HEK293 (cell line): ENCODE measurements at regions not wholly inside any gene's neighbourhood (a gene's known extent, or its start where the extent isn't known, plus 50 kb on each side); places are given as distances from the start of the nearest gene placed in this dataset.

ENCODE experiments used
- CTCF ChIA-PET: fragments of 350-600 bp; formaldehyde crosslinking; extraction: SDS; loops from one replicate; lab custom pipeline; 2021; ENCODE audit warnings: antibody characterized with exemption; lab: Yijun Ruan, JAX
- POLR2A ChIA-PET: fragments of 300-600 bp; formaldehyde crosslinking; extraction: SDS; loops from one replicate; lab custom pipeline; 2020; ENCODE audit warnings: antibody characterized with exemption, inconsistent platforms; lab: Yijun Ruan, JAX
- H3K27ac ChIP-seq: fragments of 200-500 bp; sonication (Bioruptor generic); 2 replicates; pipeline ENCODE4 v1.5.1; 2014; ENCODE audit warnings: low read depth, low read length, control low read depth, inconsistent platforms; ENCODE audit errors: extremely low read depth
- H3K36me3 ChIP-seq, 2 experiments: fragments of 200-500 bp in 1 of 2; sonication (Bioruptor generic) in 1 of 2; 1 replicate in 1 of 2; 2 replicates in 1 of 2; pipeline ENCODE4 v1.5.1; 2014 to 2017; ENCODE audit warnings: inconsistent platforms in 2 of 2, low read length in 2 of 2; ENCODE audit not compliant: control insufficient read depth in 2 of 2, insufficient read depth in 1 of 2
- H3K4me1 ChIP-seq: fragments of 200-500 bp; sonication (Bioruptor generic); 2 replicates; pipeline ENCODE4 v1.5.1; 2014; ENCODE audit warnings: mild to moderate bottlenecking, low read length, inconsistent platforms; ENCODE audit not compliant: control insufficient read depth, insufficient read depth
- H3K4me3 ChIP-seq: 2 replicates; pipeline ENCODE4 v1.5.1; 2011; ENCODE audit warnings: low read depth, mild to moderate bottlenecking, control low read depth, low read length, moderate library complexity
- H3K9me3 ChIP-seq: fragments of 200-500 bp; sonication (Bioruptor generic); 2 replicates; pipeline ENCODE4 v1.5.1; 2014; ENCODE audit warnings: low read depth, low read length, inconsistent platforms; ENCODE audit not compliant: control insufficient read depth, insufficient read depth
- ATF2 ChIP-seq: fragments of 450-650 bp; formaldehyde crosslinking; IDR thresholded peaks from 2 replicates; pipeline ENCODE4 v1.5.1; 2016; ENCODE audit warnings: missing biosample characterization, missing genetic modification characterization, low read depth
- GFI1B ChIP-seq: fragments of 450-650 bp; formaldehyde crosslinking; IDR thresholded peaks from 2 replicates; pipeline ENCODE4 v1.5.1; 2016; ENCODE audit warnings: missing biosample characterization, missing genetic modification characterization
- GLIS2 ChIP-seq: fragments of 450-650 bp; formaldehyde crosslinking; IDR thresholded peaks from 2 replicates; pipeline ENCODE4 v1.5.1; 2016; ENCODE audit warnings: missing biosample characterization, missing genetic modification characterization
- OSR2 ChIP-seq: fragments of 450-650 bp; formaldehyde crosslinking; IDR thresholded peaks from 2 replicates; pipeline ENCODE4 v1.5.1; 2016; ENCODE audit warnings: missing biosample characterization, missing genetic modification characterization
- OVOL3 ChIP-seq: fragments of 450-650 bp; formaldehyde crosslinking; IDR thresholded peaks from 2 replicates; pipeline ENCODE4 v1.5.1; 2016; ENCODE audit warnings: missing biosample characterization, missing genetic modification characterization
- SCRT2 ChIP-seq: fragments of 450-650 bp; formaldehyde crosslinking; IDR thresholded peaks from 2 replicates; pipeline ENCODE4 v1.5.1; 2016; ENCODE audit warnings: missing biosample characterization, missing genetic modification characterization
- TRIM28 ChIP-seq: IDR thresholded peaks from 2 replicates; pipeline ENCODE4 v1.6.1; 2011; ENCODE audit warnings: low read length, control low read depth, borderline replicate concordance
- ZBTB1 ChIP-seq: fragments of 450-650 bp; formaldehyde crosslinking; IDR thresholded peaks from 2 replicates; pipeline ENCODE4 v1.5.1; 2016; ENCODE audit warnings: missing biosample characterization, missing genetic modification characterization
- ZBTB20 ChIP-seq: fragments of 450-650 bp; formaldehyde crosslinking; IDR thresholded peaks from 2 replicates; pipeline ENCODE4 v1.5.1; 2016; ENCODE audit warnings: missing biosample characterization, missing genetic modification characterization
- ZBTB7A ChIP-seq: fragments of 450-650 bp; formaldehyde crosslinking; IDR thresholded peaks from 2 replicates; pipeline ENCODE4 v1.5.1; 2016; ENCODE audit warnings: low read depth, missing biosample characterization, missing genetic modification characterization
- ZNF155 ChIP-seq: fragments of 450-650 bp; formaldehyde crosslinking; IDR thresholded peaks from 2 replicates; pipeline ENCODE4 v1.5.1; 2016; ENCODE audit warnings: missing biosample characterization, missing genetic modification characterization
- ZNF211 ChIP-seq: fragments of 450-650 bp; formaldehyde crosslinking; IDR thresholded peaks from 2 replicates; pipeline ENCODE4 v1.5.1; 2016; ENCODE audit warnings: low read depth, missing biosample characterization, missing genetic modification characterization
- ZNF302 ChIP-seq: fragments of 450-650 bp; formaldehyde crosslinking; IDR thresholded peaks from 2 replicates; pipeline ENCODE4 v1.5.1; 2016; ENCODE audit warnings: missing biosample characterization, missing genetic modification characterization, low read depth
- ZNF366 ChIP-seq: fragments of 450-650 bp; formaldehyde crosslinking; conservative IDR thresholded peaks from 2 replicates; pipeline ENCODE4 v1.5.1; 2016; ENCODE audit warnings: missing biosample characterization, missing genetic modification characterization
- ZNF37A ChIP-seq: fragments of 450-650 bp; IDR thresholded peaks from 2 replicates; pipeline ENCODE4 v1.5.1; 2018; ENCODE audit warnings: missing biosample characterization, missing genetic modification characterization
- ZNF426 ChIP-seq: fragments of 450-650 bp; formaldehyde crosslinking; IDR thresholded peaks from 2 replicates; pipeline ENCODE4 v1.5.1; 2017; ENCODE audit warnings: missing biosample characterization, missing genetic modification characterization, mild to moderate bottlenecking, inconsistent platforms, moderate library complexity
- ZNF548 ChIP-seq: fragments of 450-650 bp; formaldehyde crosslinking; IDR thresholded peaks from 2 replicates; pipeline ENCODE4 v1.5.1; 2016; ENCODE audit warnings: missing biosample characterization, missing genetic modification characterization
- ZNF561 ChIP-seq: fragments of 450-650 bp; IDR thresholded peaks from 2 replicates; pipeline ENCODE4 v1.5.1; 2018; ENCODE audit warnings: missing biosample characterization, missing genetic modification characterization, borderline replicate concordance
- ZNF629 ChIP-seq: fragments of 450-650 bp; formaldehyde crosslinking; IDR thresholded peaks from 2 replicates; pipeline ENCODE4 v1.5.1; 2017; ENCODE audit warnings: missing biosample characterization, missing genetic modification characterization
- ZNF692 ChIP-seq: fragments of 450-650 bp; formaldehyde crosslinking; IDR thresholded peaks from 2 replicates; pipeline ENCODE4 v1.5.1; 2016; ENCODE audit warnings: missing biosample characterization, missing genetic modification characterization
- ZNF791 ChIP-seq: fragments of 450-650 bp; formaldehyde crosslinking; IDR thresholded peaks from 2 replicates; pipeline ENCODE4 v1.5.1; 2016; ENCODE audit warnings: missing biosample characterization, missing genetic modification characterization
- TF ChIP-seq, protein P1 (sequence below): fragments of 450-650 bp; formaldehyde crosslinking; IDR thresholded peaks from 2 replicates; pipeline ENCODE4 v1.5.1; 2016; ENCODE audit warnings: missing biosample characterization, missing genetic modification characterization

DNA sequence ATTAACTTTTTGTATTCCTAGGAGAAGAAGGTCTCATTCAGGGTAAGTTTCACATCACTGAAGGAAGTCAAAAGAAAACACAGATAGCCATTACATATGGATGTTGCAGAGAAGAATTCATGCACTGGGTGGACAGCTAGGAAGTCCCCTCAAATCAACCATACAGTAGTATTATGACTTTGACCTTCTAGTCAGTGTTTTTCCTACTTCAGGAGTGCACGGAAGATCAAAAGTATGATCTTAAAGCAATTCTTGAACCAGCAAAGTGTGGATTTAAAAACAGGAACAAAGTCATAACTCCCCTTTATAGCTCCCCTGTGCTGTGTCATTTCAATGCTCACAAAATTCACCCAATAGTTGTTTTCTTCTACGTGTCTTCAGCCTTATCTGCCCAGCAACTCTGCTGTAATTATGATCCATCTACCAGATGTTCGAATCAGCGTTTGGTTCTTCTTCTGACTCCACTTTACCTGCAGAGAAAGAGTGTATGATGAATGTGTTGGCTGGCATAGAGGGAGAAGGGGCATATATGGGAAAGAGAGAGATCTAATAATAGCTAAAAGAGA lies 118.1 kb upstream of the MEIS2 start:
- Histone ChIP-seq H3K4me3 (no peak overlapping the region), H3K4me1 (0 out of 2 replicates have a peak, but pooled peaks cover 2% of the 10 kb centered on the region), H3K27ac (no peak overlapping the region), H3K9me3 (no peaks in the 10 kb centered on the region), H3K36me3 (no peaks in the 10 kb centered on the region)
- CTCF ChIA-PET = no interaction called here
- TF ChIP-seq ZBTB7A (tag by site-specific recombination) (no peak), ZNF211 (tag by site-specific recombination) (no peak), OVOL3 (no peak), ZBTB1 (tag by site-specific recombination) (no peak), ZNF37A (tag by site-specific recombination) (no peak), ZNF548 (tag by site-specific recombination) (no peak), ZNF426 (no peak)
- TF ChIP-seq, protein P1, sequence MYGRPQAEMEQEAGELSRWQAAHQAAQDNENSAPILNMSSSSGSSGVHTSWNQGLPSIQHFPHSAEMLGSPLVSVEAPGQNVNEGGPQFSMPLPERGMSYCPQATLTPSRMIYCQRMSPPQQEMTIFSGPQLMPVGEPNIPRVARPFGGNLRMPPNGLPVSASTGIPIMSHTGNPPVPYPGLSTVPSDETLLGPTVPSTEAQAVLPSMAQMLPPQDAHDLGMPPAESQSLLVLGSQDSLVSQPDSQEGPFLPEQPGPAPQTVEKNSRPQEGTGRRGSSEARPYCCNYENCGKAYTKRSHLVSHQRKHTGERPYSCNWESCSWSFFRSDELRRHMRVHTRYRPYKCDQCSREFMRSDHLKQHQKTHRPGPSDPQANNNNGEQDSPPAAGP = no peak
- POLR2A ChIA-PET = no interaction called here

DNA sequence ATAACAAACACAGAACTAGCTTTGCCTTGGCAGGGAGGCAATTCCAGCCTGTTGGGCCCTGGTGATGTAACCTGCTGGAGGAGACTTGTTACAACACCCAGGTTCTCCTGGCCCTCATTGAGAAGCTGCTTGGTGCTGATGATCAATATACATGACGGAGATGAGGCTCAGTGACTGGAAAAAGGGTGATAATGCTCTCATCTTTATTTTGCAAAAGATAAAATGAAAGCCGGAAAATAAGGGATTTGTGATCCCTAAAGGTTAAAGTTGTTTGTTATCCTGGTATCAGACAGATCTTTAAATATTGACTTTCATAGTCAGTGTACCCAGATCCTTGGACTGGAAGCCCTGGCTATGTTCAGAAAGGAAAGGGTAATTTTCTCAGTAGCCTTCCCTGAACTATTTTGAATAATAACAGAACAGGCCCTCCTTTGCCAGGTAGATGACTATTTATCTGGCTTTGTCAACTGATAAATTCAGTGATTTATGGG lies 118.9 kb upstream of the MEIS2 start:
- Histone ChIP-seq H3K4me1 (0 out of 2 replicates have a peak, but pooled peaks cover 2% of the 10 kb centered on the region), H3K9me3 (no peaks in the 10 kb centered on the region), H3K27ac (no peak overlapping the region), H3K4me3 (no peak overlapping the region), H3K36me3 (no peaks in the 10 kb centered on the region)
- POLR2A ChIA-PET = no interaction called here
- CTCF ChIA-PET = no interaction called here
- peak; percentile 31; the same call in 1 of the 2 replicates for TF ChIP-seq SCRT2 (tag by site-specific recombination)
- no peak for TF ChIP-seq ATF2 (tag by site-specific recombination)
- TF ChIP-seq, all 188 proteins: peak for 1

DNA sequence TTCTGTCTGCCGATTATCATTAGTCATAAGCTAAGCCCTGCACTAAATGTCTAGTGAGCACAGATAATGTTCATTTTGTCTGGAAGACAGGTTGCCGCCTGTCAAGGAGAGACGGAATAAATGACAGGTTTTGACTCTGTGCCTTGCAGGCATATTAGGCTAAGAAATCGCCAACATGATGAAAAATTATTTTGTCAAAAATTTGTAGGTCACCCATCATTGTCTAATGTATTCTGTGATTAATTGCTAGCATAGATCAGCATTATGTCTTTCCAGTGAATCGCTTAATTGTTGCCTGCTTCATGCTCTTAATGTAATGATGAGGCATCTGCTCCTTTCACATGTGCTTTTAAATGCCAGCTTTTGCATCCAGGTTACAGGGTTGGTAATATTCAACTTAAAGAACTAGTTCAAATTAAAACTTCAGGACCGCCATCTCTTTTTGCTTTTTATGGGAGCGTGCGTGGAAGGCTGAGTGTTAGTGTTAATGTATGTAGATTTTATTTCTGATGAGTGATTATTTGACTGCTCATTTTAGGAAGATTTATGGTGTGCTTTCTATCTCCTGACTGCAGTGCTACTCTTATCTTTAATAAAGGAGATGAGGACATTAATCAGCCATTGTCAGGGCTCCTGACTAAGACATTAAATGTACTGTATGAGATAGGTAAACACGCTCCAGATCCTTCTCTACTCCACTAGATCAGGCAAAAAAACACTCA lies 120.8 kb upstream of the MEIS2 start:
- 0 out of 2 replicates have a peak, but pooled peaks cover 2% of the 10 kb centered on the region for H3K4me1 ChIP-seq

GRCh38 chr15:37221671-37222145 lies 121.4 kb upstream of the MEIS2 start:
- no peak overlapping the region for H3K27ac ChIP-seq
- H3K36me3 ChIP-seq = no peaks in the 10 kb centered on the region
- H3K9me3 ChIP-seq = no peaks in the 10 kb centered on the region
- ChIA-PET POLR2A (no interaction called here), CTCF (no interaction called here)
- H3K4me3 ChIP-seq = no peak overlapping the region
- TF ChIP-seq ZNF548 (tag by site-specific recombination) (no peak), ZNF561 (tag by site-specific recombination) (no peak), OVOL3 (no peak), ZNF366 (tag by site-specific recombination) (no peak), ZNF791 (tag by site-specific recombination) (no peak), ZNF629 (tag by site-specific recombination) (no peak), TRIM28 (no peak), OSR2 (tag by site-specific recombination) (no peak), ZNF302 (tag by site-specific recombination) (no peak), GFI1B (tag by site-specific recombination) (no peak), ZNF692 (no peak), GLIS2 (tag by site-specific recombination) (no peak)
- TF ChIP-seq, protein P1 = no peak
- 0 out of 2 replicates have a peak, but pooled peaks cover 2% of the 10 kb centered on the region for H3K4me1 ChIP-seq

More for the DNA sequence above, 120.8 kb upstream of the MEIS2 start:
- no peaks in the 10 kb centered on the region for H3K36me3 ChIP-seq
- ChIA-PET CTCF (no interaction called here), POLR2A (no interaction called here)
- no peak overlapping the region for H3K4me3 ChIP-seq
- H3K27ac ChIP-seq = no peak overlapping the region
- TF ChIP-seq ZBTB20 (tag by site-specific recombination) = 0 out of 2 replicates have a peak, but pooled peaks have one; percentile 44
- TF ChIP-seq ZNF155 (tag by site-specific recombination) = no peak
- H3K9me3 ChIP-seq = no peaks in the 10 kb centered on the region
